ENCODE measurements at regions not wholly inside any gene's neighbourhood (a gene's known extent, or its start where the extent isn't known, plus 50 kb on each side); places are given as distances from the start of the nearest gene placed in this dataset.

DNA sequence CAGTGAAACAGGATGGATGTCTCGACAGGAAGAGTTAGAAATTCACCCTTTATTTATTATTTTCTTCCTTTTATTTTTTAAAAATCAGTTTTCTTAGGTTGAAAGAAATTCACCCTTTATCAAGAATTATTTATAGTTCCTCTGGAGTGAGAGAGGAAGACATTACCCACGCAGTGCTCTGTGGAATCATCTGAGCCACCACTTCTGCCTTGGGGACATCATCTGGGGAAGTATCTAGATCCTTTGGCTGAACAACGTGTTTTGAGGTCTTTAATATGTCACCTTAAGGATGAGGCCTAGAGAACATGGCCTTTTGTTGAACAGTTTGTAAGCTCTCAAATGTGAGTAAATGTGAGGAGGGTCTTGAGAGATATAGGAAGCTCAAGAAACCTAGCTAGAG, 183.3 kb downstream of the UTP18 start (continued):
- TF ChIP-seq CEBPG (CRISPR knock-in tag; IDR thresholded peaks at IDR 0.05), result no peak
- no peak for TF ChIP-seq CEBPG (tag; conservative IDR thresholded peaks at IDR 0.05 in 1 of 2, IDR thresholded peaks at IDR 0.05 in 1 of 2)
- TF ChIP-seq HIVEP1 (CRISPR knock-in tag; IDR thresholded peaks at IDR 0.05), result no peak
- TF ChIP-seq ZFP1 (CRISPR knock-in tag; IDR thresholded peaks at IDR 0.05), result no peak
- TF ChIP-seq, protein P1, sequence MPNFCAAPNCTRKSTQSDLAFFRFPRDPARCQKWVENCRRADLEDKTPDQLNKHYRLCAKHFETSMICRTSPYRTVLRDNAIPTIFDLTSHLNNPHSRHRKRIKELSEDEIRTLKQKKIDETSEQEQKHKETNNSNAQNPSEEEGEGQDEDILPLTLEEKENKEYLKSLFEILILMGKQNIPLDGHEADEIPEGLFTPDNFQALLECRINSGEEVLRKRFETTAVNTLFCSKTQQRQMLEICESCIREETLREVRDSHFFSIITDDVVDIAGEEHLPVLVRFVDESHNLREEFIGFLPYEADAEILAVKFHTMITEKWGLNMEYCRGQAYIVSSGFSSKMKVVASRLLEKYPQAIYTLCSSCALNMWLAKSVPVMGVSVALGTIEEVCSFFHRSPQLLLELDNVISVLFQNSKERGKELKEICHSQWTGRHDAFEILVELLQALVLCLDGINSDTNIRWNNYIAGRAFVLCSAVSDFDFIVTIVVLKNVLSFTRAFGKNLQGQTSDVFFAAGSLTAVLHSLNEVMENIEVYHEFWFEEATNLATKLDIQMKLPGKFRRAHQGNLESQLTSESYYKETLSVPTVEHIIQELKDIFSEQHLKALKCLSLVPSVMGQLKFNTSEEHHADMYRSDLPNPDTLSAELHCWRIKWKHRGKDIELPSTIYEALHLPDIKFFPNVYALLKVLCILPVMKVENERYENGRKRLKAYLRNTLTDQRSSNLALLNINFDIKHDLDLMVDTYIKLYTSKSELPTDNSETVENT (CRISPR knock-in tag; IDR thresholded peaks at IDR 0.05), result no peak
- TF ChIP-seq PTBP1 (IDR thresholded peaks at IDR 0.05; ENCODE audit: low read depth, low read length), result no peak

DNA sequence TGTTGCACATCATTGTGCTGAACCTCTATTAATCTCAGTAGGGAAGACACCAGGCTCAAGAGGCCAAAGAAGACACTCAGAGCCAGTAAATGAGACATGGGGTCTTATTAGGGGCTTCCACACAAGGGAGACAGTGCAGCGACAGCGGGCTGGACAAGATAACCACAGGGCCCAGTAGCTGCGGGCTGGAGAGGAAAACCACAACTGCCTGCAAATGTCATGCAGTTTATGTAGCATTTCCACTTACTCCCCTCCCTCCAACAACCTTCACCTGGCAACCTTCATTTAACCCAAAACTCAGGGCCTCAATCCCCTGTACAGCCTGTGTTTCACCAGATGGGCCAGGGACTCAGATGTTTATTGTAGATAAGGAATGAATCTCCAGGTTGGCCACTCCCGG, 185.6 kb downstream of the UTP18 start:
- Histone ChIP-seq H3K27ac (ENCODE audit: extremely low read depth, low read depth, low read length) (no peak overlapping the region), H3K9me3 (replicated peaks; ENCODE audit: control insufficient read depth, insufficient read depth, low read depth, low read length) (no peaks in the 10 kb centered on the region), H4K20me1 (replicated peaks; ENCODE audit: control insufficient read depth, insufficient read depth, low read length) (no peaks in the 10 kb centered on the region), H3K4me2 (ENCODE audit: insufficient read depth, low read length) (no peak overlapping the region), H3K79me2 (ENCODE audit: control insufficient read depth, insufficient read depth, low read length) (no peaks in the 10 kb centered on the region), H3K36me3 (ENCODE audit: control insufficient read depth, insufficient read depth, low read length) (no peaks in the 10 kb centered on the region), H2AFZ (ENCODE audit: low read depth, low read length) (no peak overlapping the region), H3K9ac (ENCODE audit: insufficient read depth in 1 of 2, low read depth in 2 of 2, low read length in 2 of 2) (no peak overlapping the region), H3K4me3 (no peak overlapping the region), H3K9me1 (ENCODE audit: control insufficient read depth, insufficient read depth, low read length) (no peaks in the 10 kb centered on the region), H3K27me3 (ENCODE audit: control insufficient read depth in 2 of 2, insufficient read depth in 2 of 2, low read length in 2 of 2) (no peaks in the 10 kb centered on the region), H3K4me1 (replicated peaks in 1 of 2; ENCODE audit: control insufficient read depth in 2 of 2, insufficient read depth in 2 of 2, low read length in 2 of 2) (no peaks in the 10 kb centered on the region)
- ChIA-PET POLR2A (no interaction called here), CTCF (ENCODE audit: low intra/inter-chr PET ratio) (no interaction called here)
- 0% methylated on average over 4 of the region's 4 CpGs for WGBS (ENCODE audit: insufficient coverage, low coverage, missing lambda C conversion rate)
- in situ Hi-C loops (cut with MboI) (no loop called here), intact Hi-C loops (cut with micrococcal nuclease) (no loop called here)
- DNase-seq (ENCODE audit: extremely low read depth in 1 of 4, low spot score in 3 of 4), result no peak
- BruUV-seq (replicated peaks), result no TSS peak
- no peak for FAIRE-seq
- ATAC-seq, result no peak
- TF ChIP-seq XRCC4 (IDR thresholded peaks at IDR 0.05; ENCODE audit: extremely low read depth, insufficient read depth, insufficient read length) (no peak), BDP1 (IDR thresholded peaks at IDR 0.05; ENCODE audit: insufficient read depth, insufficient read length) (no peak), ZNF436 (CRISPR knock-in tag; IDR thresholded peaks at IDR 0.05) (no peak), MBD2 (IDR thresholded peaks at IDR 0.05; ENCODE audit: borderline replicate concordance, low read depth) (no peak), DDX20 (tag; IDR thresholded peaks at IDR 0.05; ENCODE audit: low read depth) (no peak), NFRKB (IDR thresholded peaks at IDR 0.05; ENCODE audit: low read depth) (no peak), HDGF (IDR thresholded peaks at IDR 0.05) (no peak), CXXC5 (CRISPR knock-in tag; IDR thresholded peaks at IDR 0.05) (no peak)
- TF ChIP-seq, protein P2, sequence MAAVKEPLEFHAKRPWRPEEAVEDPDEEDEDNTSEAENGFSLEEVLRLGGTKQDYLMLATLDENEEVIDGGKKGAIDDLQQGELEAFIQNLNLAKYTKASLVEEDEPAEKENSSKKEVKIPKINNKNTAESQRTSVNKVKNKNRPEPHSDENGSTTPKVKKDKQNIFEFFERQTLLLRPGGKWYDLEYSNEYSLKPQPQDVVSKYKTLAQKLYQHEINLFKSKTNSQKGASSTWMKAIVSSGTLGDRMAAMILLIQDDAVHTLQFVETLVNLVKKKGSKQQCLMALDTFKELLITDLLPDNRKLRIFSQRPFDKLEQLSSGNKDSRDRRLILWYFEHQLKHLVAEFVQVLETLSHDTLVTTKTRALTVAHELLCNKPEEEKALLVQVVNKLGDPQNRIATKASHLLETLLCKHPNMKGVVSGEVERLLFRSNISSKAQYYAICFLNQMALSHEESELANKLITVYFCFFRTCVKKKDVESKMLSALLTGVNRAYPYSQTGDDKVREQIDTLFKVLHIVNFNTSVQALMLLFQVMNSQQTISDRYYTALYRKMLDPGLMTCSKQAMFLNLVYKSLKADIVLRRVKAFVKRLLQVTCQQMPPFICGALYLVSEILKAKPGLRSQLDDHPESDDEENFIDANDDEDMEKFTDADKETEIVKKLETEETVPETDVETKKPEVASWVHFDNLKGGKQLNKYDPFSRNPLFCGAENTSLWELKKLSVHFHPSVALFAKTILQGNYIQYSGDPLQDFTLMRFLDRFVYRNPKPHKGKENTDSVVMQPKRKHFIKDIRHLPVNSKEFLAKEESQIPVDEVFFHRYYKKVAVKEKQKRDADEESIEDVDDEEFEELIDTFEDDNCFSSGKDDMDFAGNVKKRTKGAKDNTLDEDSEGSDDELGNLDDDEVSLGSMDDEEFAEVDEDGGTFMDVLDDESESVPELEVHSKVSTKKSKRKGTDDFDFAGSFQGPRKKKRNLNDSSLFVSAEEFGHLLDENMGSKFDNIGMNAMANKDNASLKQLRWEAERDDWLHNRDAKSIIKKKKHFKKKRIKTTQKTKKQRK (IDR thresholded peaks at IDR 0.05; ENCODE audit: borderline replicate concordance, low read depth, low read length), result no peak
- TF ChIP-seq, protein P3, sequence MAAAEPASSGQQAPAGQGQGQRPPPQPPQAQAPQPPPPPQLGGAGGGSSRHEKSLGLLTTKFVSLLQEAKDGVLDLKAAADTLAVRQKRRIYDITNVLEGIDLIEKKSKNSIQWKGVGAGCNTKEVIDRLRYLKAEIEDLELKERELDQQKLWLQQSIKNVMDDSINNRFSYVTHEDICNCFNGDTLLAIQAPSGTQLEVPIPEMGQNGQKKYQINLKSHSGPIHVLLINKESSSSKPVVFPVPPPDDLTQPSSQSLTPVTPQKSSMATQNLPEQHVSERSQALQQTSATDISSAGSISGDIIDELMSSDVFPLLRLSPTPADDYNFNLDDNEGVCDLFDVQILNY (CRISPR knock-in tag; IDR thresholded peaks at IDR 0.05), result no peak
